ENCODE measurements at regions not wholly inside any gene's neighbourhood (a gene's known extent, or its start where the extent isn't known, plus 50 kb on each side); places are given as distances from the start of the nearest gene placed in this dataset.

DNA sequence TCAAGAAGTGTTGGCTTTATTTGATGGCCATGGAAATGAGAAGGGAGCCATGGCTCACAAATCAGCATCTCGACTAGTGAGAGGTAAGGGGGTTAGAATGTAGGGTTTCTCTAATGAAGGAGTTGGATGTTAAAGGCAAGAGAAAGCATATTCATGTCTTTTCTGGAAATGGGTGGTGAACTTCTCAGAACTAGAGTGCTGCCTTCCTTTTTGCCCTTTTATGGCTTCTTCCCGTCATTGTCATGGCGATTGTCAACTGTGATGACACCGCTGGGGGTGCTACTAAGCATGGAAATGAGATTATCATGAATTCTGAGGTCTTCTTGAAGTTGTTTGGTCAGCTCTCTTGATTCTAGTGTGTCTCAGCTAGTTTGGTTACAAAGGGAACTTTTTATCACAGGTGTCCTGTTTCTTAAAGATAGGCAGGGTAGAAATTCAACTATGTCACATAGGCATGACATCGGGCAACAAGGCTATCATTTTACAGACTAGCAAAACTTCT is 180.4 kb downstream of the LIG4 start:
- Histone ChIP-seq H3K4me3 (no peak overlapping the region), H3K4me1 (no peaks in the 10 kb centered on the region), H3K27ac (no peak overlapping the region), H3K36me3 (no peaks in the 10 kb centered on the region), H3K27me3 (no peaks in the 10 kb centered on the region), H3K9me3 (no peaks in the 10 kb centered on the region)
- TF ChIP-seq POLR2A (IDR thresholded peaks at IDR 0.05) (no peak), EP300 (IDR thresholded peaks at IDR 0.05) (no peak), POLR2AphosphoS5 (IDR thresholded peaks at IDR 0.05) (no peak)
- TF ChIP-seq, protein P1, sequence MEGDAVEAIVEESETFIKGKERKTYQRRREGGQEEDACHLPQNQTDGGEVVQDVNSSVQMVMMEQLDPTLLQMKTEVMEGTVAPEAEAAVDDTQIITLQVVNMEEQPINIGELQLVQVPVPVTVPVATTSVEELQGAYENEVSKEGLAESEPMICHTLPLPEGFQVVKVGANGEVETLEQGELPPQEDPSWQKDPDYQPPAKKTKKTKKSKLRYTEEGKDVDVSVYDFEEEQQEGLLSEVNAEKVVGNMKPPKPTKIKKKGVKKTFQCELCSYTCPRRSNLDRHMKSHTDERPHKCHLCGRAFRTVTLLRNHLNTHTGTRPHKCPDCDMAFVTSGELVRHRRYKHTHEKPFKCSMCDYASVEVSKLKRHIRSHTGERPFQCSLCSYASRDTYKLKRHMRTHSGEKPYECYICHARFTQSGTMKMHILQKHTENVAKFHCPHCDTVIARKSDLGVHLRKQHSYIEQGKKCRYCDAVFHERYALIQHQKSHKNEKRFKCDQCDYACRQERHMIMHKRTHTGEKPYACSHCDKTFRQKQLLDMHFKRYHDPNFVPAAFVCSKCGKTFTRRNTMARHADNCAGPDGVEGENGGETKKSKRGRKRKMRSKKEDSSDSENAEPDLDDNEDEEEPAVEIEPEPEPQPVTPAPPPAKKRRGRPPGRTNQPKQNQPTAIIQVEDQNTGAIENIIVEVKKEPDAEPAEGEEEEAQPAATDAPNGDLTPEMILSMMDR (IDR thresholded peaks at IDR 0.05): no peak
- WGBS, 5 donors: 78 to 87% (median 85%) methylated on average over 5 of the region's 5 CpGs
- intact Hi-C loops (cut with DNase I; ENCODE audit: low total_unique reads): no loop called here
- DNase-seq: no peak

DNA sequence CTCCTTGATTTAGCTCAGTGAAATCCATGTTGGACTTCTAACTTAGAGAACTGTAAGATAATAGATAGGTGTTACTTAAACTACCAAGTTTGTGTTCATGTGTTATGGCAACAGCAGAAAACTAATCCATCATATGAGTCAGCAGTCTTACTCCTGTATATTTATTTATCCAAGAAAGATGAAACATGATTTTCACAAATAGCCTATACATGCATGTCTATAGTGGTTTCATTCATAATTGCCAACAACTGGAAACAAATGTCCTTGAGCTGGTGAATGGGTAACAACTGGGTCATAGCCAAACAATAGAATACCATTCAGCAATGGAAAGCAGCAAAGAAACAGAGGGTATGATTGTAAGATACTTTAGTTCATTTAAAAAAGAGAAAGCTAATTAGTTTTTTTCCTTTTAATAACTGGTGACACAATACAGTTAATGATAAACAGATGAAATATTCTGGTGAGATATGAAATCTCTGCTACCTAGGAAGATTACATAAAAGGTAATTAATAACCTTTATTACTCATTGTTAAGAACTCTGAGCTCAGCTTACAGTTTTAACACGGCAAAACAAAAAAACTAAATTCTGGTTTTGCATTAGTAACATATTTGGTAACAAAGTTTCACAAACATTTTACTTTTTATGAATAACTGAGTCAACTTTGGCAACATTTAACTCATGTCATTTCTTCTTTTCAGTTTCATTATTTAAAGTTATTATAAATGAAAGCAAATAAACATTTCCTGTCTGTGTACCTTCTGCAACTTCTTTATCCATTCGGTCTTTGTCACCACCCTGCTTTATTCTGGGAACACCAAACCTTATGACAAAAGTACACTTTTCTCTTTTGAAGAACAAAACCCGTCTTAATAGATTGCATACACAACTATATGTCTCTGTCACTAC is 181.3 kb downstream of the LIG4 start:
- H3K27me3 ChIP-seq: no peaks in the 10 kb centered on the region
- H3K27ac ChIP-seq: no peak overlapping the region
- peak in 1 of 2 donors; percentile 64 for DNase-seq
- no peaks in the 10 kb centered on the region for H3K36me3 ChIP-seq
- intact Hi-C loops (cut with DNase I; ENCODE audit: low total_unique reads): no loop called here
- H3K4me3 ChIP-seq: no peak overlapping the region
- no peaks in the 10 kb centered on the region for H3K4me1 ChIP-seq
- TF ChIP-seq EP300 (IDR thresholded peaks at IDR 0.05) (no peak), POLR2AphosphoS5 (IDR thresholded peaks at IDR 0.05) (no peak), POLR2A (IDR thresholded peaks at IDR 0.05) (no peak)
- TF ChIP-seq, protein P1 (IDR thresholded peaks at IDR 0.05): no peak
- H3K9me3 ChIP-seq: no peaks in the 10 kb centered on the region
- WGBS, 5 donors: 30 to 57% (median 38%) methylated on average over 3 of the region's 3 CpGs

DNA sequence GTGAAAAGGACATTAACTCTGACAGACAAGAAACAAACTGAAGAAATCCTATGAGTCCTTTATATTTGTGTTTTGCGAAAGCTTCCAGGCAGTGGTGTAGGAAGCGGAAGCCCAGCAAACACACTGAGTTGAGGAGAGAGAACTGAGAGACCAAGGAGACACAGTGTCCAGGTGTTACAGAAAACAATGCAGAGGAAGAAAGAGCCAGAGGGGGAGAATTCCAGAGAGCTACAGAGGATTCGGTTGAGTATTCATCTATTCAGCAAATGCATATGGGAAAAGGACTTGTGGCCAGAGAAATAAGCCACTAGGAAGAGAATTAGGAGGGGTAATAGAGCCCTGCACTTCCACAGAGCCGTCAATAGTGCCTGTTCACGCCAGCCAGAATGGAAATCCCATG is 183.5 kb downstream of the LIG4 start:
- TF ChIP-seq, protein P1 (IDR thresholded peaks at IDR 0.05): no peak
- TF ChIP-seq POLR2AphosphoS5 (IDR thresholded peaks at IDR 0.05) (no peak), EP300 (IDR thresholded peaks at IDR 0.05) (no peak), POLR2A (IDR thresholded peaks at IDR 0.05) (no peak)
- intact Hi-C loops (cut with DNase I; ENCODE audit: low total_unique reads): no loop called here
- WGBS, 5 donors: 78 to 87% (median 84%) methylated on average over 5 of the region's 5 CpGs

DNA sequence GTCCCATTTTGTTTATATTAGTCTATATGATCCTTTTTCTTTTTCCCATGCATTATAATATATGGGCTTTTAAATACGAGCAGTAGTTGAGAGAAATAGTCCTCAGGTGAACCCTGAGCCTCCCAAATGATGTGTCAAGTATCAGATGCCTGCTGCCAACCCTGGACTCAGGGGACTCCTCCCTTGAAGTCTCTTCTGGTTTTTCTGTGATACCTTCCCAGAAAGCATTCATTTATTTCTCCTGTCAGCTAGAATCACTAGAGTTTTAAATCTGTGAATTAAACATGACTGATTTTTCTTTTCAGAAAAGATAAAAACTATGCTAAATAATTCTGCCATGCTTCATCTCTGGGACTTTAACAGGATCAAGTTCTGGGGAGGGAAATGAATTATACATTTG is 184.6 kb downstream of the LIG4 start:
- H3K9me3 ChIP-seq: no peaks in the 10 kb centered on the region
- H3K27me3 ChIP-seq: no peaks in the 10 kb centered on the region
- H3K4me1 ChIP-seq: no peaks in the 10 kb centered on the region
- intact Hi-C loops (cut with DNase I; ENCODE audit: low total_unique reads): no loop called here
- 30 to 83% (median 48%) methylated on average over 1 of the region's 1 CpG for WGBS, 5 donors
- no peak overlapping the region for H3K4me3 ChIP-seq
- no peaks in the 10 kb centered on the region for H3K36me3 ChIP-seq
- H3K27ac ChIP-seq: no peak overlapping the region
- TF ChIP-seq POLR2A (IDR thresholded peaks at IDR 0.05) (no peak), EP300 (IDR thresholded peaks at IDR 0.05) (no peak), POLR2AphosphoS5 (IDR thresholded peaks at IDR 0.05) (no peak)
- TF ChIP-seq, protein P1 (IDR thresholded peaks at IDR 0.05): no peak
- DNase-seq: no peak

More for the DNA sequence above, 183.5 kb downstream of the LIG4 start:
- no peak for DNase-seq
- Histone ChIP-seq H3K27me3 (no peaks in the 10 kb centered on the region), H3K4me3 (no peak overlapping the region), H3K36me3 (no peaks in the 10 kb centered on the region), H3K27ac (no peak overlapping the region), H3K9me3 (no peaks in the 10 kb centered on the region), H3K4me1 (no peaks in the 10 kb centered on the region)
